ENCODE measurements at regions not wholly inside any gene's neighbourhood (a gene's known extent, or its start where the extent isn't known, plus 50 kb on each side); places are given as distances from the start of the nearest gene placed in this dataset.
"Not testable (repeated sequence)": the region's sequence is repeated elsewhere in the genome, so short reads cannot be mapped to it uniquely, and the experiment has no call there.

DNA sequence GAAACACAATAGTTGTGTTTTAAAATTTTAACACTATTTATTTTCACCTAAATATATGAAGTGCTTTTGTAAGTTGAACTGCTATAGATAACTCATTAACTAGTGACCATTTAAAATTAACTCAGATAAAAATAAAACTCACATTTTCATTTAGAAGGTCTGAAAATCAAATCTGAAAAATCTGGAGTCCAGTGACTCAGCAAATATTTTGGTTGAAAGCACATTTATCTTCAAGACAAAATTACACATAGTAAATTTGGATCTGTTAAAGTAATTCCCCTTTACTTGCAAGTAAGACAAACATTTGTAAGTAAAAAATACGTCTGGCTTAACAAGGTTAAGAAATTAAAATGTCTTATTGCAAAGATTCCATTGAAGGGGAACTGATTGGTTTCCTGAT, 589.1 kb downstream of the TRIML1 start:
- no peak overlapping the region for H3K27ac ChIP-seq
- TF ChIP-seq CTCF (conservative IDR thresholded peaks at IDR 0.05) = no peak

- no peak for TF ChIP-seq CTCF (conservative IDR thresholded peaks at IDR 0.05)
- no peak overlapping the region for H3K27ac ChIP-seq
Measured at GRCh38 chr4:188732131-188732530, 592.9 kb downstream of the TRIML1 start.

GRCh38 chr4:188735082-188735481, 595.8 kb downstream of the TRIML1 start:
- no peak for TF ChIP-seq CTCF (conservative IDR thresholded peaks at IDR 0.05)
- H3K27ac ChIP-seq = no peak overlapping the region

- TF ChIP-seq CTCF (conservative IDR thresholded peaks at IDR 0.05) = no peak
- H3K27ac ChIP-seq = no peak overlapping the region
Measured at GRCh38 chr4:188737251-188738002, 598.2 kb downstream of the TRIML1 start.

GRCh38 chr4:188738290-188738689, 599.0 kb downstream of the TRIML1 start:
- H3K27ac ChIP-seq = not testable (repeated sequence)

DNA sequence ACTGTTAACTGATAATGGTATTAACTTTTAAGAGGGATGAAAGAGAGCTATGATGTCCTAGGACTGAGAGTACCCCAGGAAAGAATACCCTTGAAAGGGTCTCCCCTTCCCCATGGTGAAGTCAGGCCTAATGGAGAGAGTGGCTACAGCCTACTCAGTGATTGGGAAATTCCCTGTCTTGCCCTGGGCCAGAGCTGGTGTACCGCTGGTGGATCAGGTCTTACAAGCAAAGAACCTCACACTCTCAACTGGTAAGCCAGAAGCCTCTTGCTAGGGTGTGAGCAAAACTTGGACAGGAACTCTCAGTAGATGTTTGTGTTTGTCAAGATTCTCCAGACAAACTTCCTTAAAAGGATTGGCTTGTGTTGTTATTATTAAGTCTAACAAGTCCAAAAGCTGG, 600.9 kb downstream of the TRIML1 start:
- not testable (repeated sequence) for H3K27ac ChIP-seq

DNA sequence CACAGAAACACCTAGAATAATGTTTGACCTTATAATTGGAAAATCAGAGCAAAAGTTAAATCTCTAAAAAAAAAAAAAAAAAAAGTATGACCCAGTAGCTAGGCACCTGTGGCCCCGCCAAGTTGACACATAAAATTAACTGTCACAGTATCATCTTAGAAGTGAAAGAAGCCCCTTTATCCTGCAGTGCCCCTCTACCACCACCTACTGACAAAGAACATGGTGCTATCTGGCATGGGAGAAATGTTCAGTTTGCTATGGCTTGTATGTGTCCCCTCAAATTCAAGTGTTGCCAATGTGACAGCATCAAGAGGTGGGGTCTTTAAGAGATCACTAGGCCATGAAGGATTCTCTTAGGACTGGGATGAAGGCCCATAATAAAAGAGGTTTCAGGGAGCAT, 601.5 kb downstream of the TRIML1 start:
- H3K27ac ChIP-seq = not testable (repeated sequence)

GRCh38 chr4:188754372-188755002, 615.2 kb downstream of the TRIML1 start:
- no peak overlapping the region for H3K27ac ChIP-seq
- TF ChIP-seq CTCF (conservative IDR thresholded peaks at IDR 0.05) = no peak

DNA sequence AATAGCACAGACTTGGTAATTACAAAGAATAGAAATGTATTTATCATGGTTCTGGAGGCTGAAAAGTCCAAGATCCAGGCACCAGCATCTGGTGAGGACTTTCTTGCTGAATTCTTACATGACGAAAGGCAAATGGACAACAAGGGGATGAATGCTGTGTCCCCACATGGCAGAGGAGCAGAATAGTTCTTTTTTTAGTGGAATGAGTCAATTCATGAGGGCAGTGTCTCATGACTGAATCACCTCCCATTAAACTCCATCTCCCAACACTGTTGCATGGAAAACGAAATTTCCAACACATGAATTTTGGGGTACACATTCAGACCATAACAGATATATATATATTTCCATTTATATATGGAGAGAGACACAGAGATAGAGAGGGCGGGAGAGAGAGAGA, 628.3 kb downstream of the TRIML1 start:
- TF ChIP-seq CTCF (conservative IDR thresholded peaks at IDR 0.05) = no peak
- no peak overlapping the region for H3K27ac ChIP-seq

All from VCaP (cell line).